K562 (cell line): ENCODE measurements at regions not wholly inside any gene's neighbourhood (a gene's known extent, or its start where the extent isn't known, plus 50 kb on each side); places are given as distances from the start of the nearest gene placed in this dataset.
A peak's percentile ranks its signal among the peaks of the same experiment; 100 is the strongest.

Source experiments
- ARNT ChIP-seq, 2 experiments: fragments of 450-650 bp; IDR thresholded peaks; 2 replicates each; pipeline ENCODE4 v1.6.1; 2016; ENCODE audit warnings: mild to moderate bottlenecking in 1 of 2
- ATF1 ChIP-seq, 2 experiments: fragments of 450-650 bp in 1 of 2; IDR thresholded peaks; 2 replicates each; pipeline ENCODE4 v1.6.1; 2016; ENCODE audit warnings: missing compliant biosample characterization in 1 of 2, missing genetic modification characterization in 1 of 2
- E2F1 ChIP-seq: sonication (generic); formaldehyde crosslinking; IDR thresholded peaks from 2 replicates; pipeline ENCODE4 v1.8.1; 2023; ENCODE audit warnings: mild to moderate bottlenecking, missing genetic modification reagents, moderate library complexity
- ELK1 ChIP-seq: sonication (generic); formaldehyde crosslinking; IDR thresholded peaks from 2 replicates; pipeline ENCODE4 v1.8.1; 2022; ENCODE audit warnings: missing genetic modification reagents
- FOSL1 ChIP-seq: fragments of 200-800 bp; sonication (Bioruptor generic); conservative IDR thresholded peaks from 2 replicates; pipeline ENCODE4 v1.6.1; 2016; ENCODE audit warnings: missing genetic modification characterization, missing compliant biosample characterization
- KAT7 ChIP-seq: sonication (generic); formaldehyde crosslinking; IDR thresholded peaks from 2 replicates; pipeline ENCODE4 v1.8.0; 2022; ENCODE audit warnings: missing genetic modification reagents, mild to moderate bottlenecking, borderline replicate concordance
- KHSRP ChIP-seq: fragments of 450-650 bp; IDR thresholded peaks from 2 replicates; pipeline ENCODE4 v1.6.1; 2017
- KLF1 ChIP-seq: fragments of 450-650 bp; IDR thresholded peaks from 2 replicates; pipeline ENCODE4 v1.6.1; 2016; ENCODE audit warnings: missing genetic modification characterization, missing compliant biosample characterization
- MEIS2 ChIP-seq: fragments of 450-650 bp; IDR thresholded peaks from 2 replicates; pipeline ENCODE4 v1.6.1; 2014; ENCODE audit warnings: mild to moderate bottlenecking; ENCODE audit not compliant: partially characterized antibody
- NR3C1 ChIP-seq: sonication (generic); formaldehyde crosslinking; IDR thresholded peaks from 2 replicates; pipeline ENCODE4 v1.8.1; 2022; ENCODE audit warnings: missing genetic modification reagents
- RCOR1 ChIP-seq, 2 experiments: IDR thresholded peaks; 2 replicates each; pipeline ENCODE4 v1.6.1; 2012; ENCODE audit warnings: low read depth in 2 of 2, low read length in 2 of 2, borderline replicate concordance in 1 of 2, improper control_type of control experiment in 1 of 2
- SMARCE1 ChIP-seq: fragments of 450-650 bp; IDR thresholded peaks from 2 replicates; pipeline ENCODE4 v1.7.1; 2016; ENCODE audit warnings: mild to moderate bottlenecking
- YY1 ChIP-seq, 3 experiments: IDR thresholded peaks; 2 replicates each; pipeline ENCODE4 v1.6.1; 2011; ENCODE audit warnings: low read length in 2 of 3, mild to moderate bottlenecking in 2 of 3, moderate library complexity in 2 of 3, borderline replicate concordance in 1 of 3, control low read depth in 1 of 3, low read depth in 1 of 3; ENCODE audit not compliant: insufficient read depth in 3 of 3, insufficient replicate concordance in 2 of 3, control insufficient read depth in 1 of 3, insufficient read length in 1 of 3; ENCODE audit errors: extremely low read depth in 1 of 3
- ZC3H11A ChIP-seq: IDR thresholded peaks from 2 replicates; pipeline ENCODE4 v1.6.1; 2012; ENCODE audit warnings: low read depth, low read length, improper control_type of control experiment
- ZFP36 ChIP-seq: fragments of 150-350 bp; IDR thresholded peaks from 2 replicates; pipeline ENCODE4 v1.6.1; 2018; ENCODE audit warnings: low read length, low read depth; ENCODE audit not compliant: partially characterized antibody
- ZNF766 ChIP-seq: fragments of 200-800 bp; sonication (Bioruptor generic); conservative IDR thresholded peaks from 2 replicates; pipeline ENCODE4 v1.6.1; 2016; ENCODE audit warnings: missing genetic modification characterization, missing compliant biosample characterization
- ZSCAN32 ChIP-seq: fragments of 450-650 bp; formaldehyde crosslinking; IDR thresholded peaks from 2 replicates; pipeline ENCODE4 v1.4.0; 2020; ENCODE audit warnings: mild to moderate bottlenecking, moderate library complexity
- TF ChIP-seq, protein P1 (sequence below): sonication (generic); formaldehyde crosslinking; IDR thresholded peaks from 2 replicates; pipeline ENCODE4 v1.8.0; 2023; ENCODE audit warnings: mild to moderate bottlenecking, missing genetic modification reagents
- TF ChIP-seq, protein P2 (sequence below), 2 experiments: fragments of 150-350 bp in 1 of 2; IDR thresholded peaks; 2 replicates each; pipeline ENCODE4 v1.6.1; 2012 to 2016; ENCODE audit warnings: low read depth in 2 of 2, low read length in 2 of 2, mild to moderate bottlenecking in 1 of 2, moderate library complexity in 1 of 2

- TF ChIP-seq ELK1 (CRISPR knock-in tag) (no peak), FOSL1 (tag) (0 out of 2 replicates have a peak, but pooled peaks have one; percentile 14), E2F1 (CRISPR knock-in tag) (no peak), KAT7 (no peak), ZSCAN32 (CRISPR knock-in tag) (0 out of 2 replicates have a peak, but pooled peaks have one; percentile 68), SMARCE1 (peak; percentile 80), KHSRP (no peak), ZC3H11A (no peak), ZFP36 (peak; percentile 59), MEIS2 (peak; percentile 15), YY1 (IDR thresholded peaks at IDR 0.05; ENCODE audit: borderline replicate concordance in 1 of 3, control insufficient read depth in 1 of 3, extremely low read depth in 1 of 3, insufficient read depth in 3 of 3, insufficient read length in 1 of 3, insufficient replicate concordance in 2 of 3, low read depth in 1 of 3, low read length in 2 of 3) (peak in 1 of 3 experiments; percentile 22), NR3C1 (CRISPR knock-in tag) (no peak), RCOR1 (IDR thresholded peaks at IDR 0.05; ENCODE audit: borderline replicate concordance in 1 of 2, low read depth in 2 of 2, low read length in 2 of 2) (peak in 1 of 2 experiments; percentile 90; a peak in 3 of 4 replicates), ZNF766 (CRISPR knock-in tag) (peak; percentile 99), ARNT (IDR thresholded peaks at IDR 0.05) (peak; percentile 25 to 68; a peak in 1 of 4 replicates), KLF1 (peak; percentile 86; the same call in 1 of the 2 replicates), ATF1 (CRISPR knock-in tag; IDR thresholded peaks at IDR 0.05) (no peak), ATF1 (tag; IDR thresholded peaks at IDR 0.05) (peak; percentile 78)
- TF ChIP-seq, protein P1, sequence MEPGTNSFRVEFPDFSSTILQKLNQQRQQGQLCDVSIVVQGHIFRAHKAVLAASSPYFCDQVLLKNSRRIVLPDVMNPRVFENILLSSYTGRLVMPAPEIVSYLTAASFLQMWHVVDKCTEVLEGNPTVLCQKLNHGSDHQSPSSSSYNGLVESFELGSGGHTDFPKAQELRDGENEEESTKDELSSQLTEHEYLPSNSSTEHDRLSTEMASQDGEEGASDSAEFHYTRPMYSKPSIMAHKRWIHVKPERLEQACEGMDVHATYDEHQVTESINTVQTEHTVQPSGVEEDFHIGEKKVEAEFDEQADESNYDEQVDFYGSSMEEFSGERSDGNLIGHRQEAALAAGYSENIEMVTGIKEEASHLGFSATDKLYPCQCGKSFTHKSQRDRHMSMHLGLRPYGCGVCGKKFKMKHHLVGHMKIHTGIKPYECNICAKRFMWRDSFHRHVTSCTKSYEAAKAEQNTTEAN (CRISPR knock-in tag): no peak
- TF ChIP-seq, protein P2, sequence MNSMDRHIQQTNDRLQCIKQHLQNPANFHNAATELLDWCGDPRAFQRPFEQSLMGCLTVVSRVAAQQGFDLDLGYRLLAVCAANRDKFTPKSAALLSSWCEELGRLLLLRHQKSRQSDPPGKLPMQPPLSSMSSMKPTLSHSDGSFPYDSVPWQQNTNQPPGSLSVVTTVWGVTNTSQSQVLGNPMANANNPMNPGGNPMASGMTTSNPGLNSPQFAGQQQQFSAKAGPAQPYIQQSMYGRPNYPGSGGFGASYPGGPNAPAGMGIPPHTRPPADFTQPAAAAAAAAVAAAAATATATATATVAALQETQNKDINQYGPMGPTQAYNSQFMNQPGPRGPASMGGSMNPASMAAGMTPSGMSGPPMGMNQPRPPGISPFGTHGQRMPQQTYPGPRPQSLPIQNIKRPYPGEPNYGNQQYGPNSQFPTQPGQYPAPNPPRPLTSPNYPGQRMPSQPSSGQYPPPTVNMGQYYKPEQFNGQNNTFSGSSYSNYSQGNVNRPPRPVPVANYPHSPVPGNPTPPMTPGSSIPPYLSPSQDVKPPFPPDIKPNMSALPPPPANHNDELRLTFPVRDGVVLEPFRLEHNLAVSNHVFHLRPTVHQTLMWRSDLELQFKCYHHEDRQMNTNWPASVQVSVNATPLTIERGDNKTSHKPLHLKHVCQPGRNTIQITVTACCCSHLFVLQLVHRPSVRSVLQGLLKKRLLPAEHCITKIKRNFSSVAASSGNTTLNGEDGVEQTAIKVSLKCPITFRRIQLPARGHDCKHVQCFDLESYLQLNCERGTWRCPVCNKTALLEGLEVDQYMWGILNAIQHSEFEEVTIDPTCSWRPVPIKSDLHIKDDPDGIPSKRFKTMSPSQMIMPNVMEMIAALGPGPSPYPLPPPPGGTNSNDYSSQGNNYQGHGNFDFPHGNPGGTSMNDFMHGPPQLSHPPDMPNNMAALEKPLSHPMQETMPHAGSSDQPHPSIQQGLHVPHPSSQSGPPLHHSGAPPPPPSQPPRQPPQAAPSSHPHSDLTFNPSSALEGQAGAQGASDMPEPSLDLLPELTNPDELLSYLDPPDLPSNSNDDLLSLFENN (IDR thresholded peaks at IDR 0.05; ENCODE audit: low read depth in 2 of 2, low read length in 2 of 2): peak in 1 of 2 experiments; percentile 82; a peak in 2 of 4 replicates
These were observed 1192.1 kb upstream of the CELF2 start (continued) for GRCh38 chr10:9825491-9826018.
